22Rv1 (cell line): ENCODE measurements at regions not wholly inside any gene's neighbourhood (a gene's known extent, or its start where the extent isn't known, plus 50 kb on each side); places are given as distances from the start of the nearest gene placed in this dataset.

ENCODE experiments used
- CTCF ChIP-seq: fragments of 450-650 bp; IDR thresholded peaks from 2 replicates; pipeline ENCODE4 v1.5.1; 2017; ENCODE audit warnings: mild to moderate bottlenecking
- ZFX ChIP-seq: fragments of 450-650 bp; IDR thresholded peaks from 2 replicates; pipeline ENCODE4 v1.6.1; 2017; ENCODE audit warnings: antibody characterized with exemption, borderline replicate concordance

DNA sequence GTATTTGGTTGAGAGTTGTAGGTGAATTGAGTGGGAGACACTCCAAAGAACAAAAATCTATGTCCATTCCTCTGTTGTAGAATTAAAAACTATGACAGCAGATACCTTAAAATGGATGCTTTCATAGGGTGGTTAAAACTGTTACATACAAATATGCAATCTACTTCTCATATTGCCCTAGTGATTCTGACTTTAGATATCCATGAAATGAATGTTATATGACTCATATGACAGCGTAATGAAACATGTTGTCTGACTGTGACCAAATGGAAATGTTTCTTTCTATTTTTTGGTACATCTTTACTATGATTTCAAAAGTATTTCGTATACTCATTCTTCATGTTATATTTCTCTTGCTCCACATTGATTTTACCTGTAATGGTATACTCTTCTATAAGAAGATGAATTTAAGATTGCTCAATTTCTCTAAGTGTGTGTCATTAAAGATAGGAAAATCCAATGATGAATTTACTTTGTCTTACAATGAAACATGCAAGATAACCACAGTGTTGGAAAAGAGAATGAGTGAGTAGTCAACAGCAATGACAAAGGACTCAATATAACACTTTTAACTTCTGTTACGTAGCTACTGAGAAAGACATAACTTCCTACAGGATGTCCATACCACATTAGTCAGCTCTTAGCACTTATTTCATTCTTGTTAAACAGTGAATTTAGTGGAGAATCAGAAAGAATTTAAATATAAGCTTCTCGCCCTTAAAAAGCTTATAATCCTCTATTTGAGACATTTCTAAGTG is 79.3 kb upstream of the LSAMP start:
- TF ChIP-seq CTCF (no peak), ZFX (no peak)
